Caco-2 (cell line): ENCODE measurements at regions not wholly inside any gene's neighbourhood (a gene's known extent, or its start where the extent isn't known, plus 50 kb on each side); places are given as distances from the start of the nearest gene placed in this dataset.

Source experiments
- BruUV-seq: library from RNA; stranded (reverse); fragments of 400-500 nt; replicated peaks from 2 replicates; lab custom pipeline; 2021; lab: Mats Ljungman, UMichigan
- CTCF ChIA-PET: fragments of 300-600 bp; sonication (Branson Sonifier 250); formaldehyde crosslinking; loops from one replicate; lab custom pipeline; 2022; ENCODE audit warnings: antibody characterized with exemption; lab: Charles Lee
- POLR2A ChIA-PET: fragments of 300-600 bp; sonication (Branson Sonifier 250); formaldehyde crosslinking; loops from one replicate; lab custom pipeline; 2022; ENCODE audit warnings: antibody characterized with exemption; lab: Charles Lee
- DNase-seq, 2 experiments: peaks; one replicate each; pipeline versions ENCODE4 v3.0.0 to v3.0.0-alpha.2; 2020 to 2022
- H3K27me3 ChIP-seq: replicated peaks from 2 replicates; pipeline ENCODE4 v1.6.0; 2011; ENCODE audit warnings: low read length; ENCODE audit not compliant: control insufficient read depth, insufficient read depth
- H3K36me3 ChIP-seq: 2 replicates; pipeline ENCODE4 v1.5.1; 2011; ENCODE audit warnings: low read length; ENCODE audit not compliant: control insufficient read depth, insufficient read depth
- H3K4me1 ChIP-seq: fragments of 250-450 bp; sonication (Bioruptor Pico); 2 replicates; pipeline ENCODE4 v1.5.1; 2020; ENCODE audit warnings: mild to moderate bottlenecking
- H3K4me3 ChIP-seq: 2 replicates; pipeline ENCODE4 v1.5.1; 2011; ENCODE audit warnings: low read depth, mild to moderate bottlenecking, control low read depth, low read length
- H3K9me3 ChIP-seq: fragments of 250-450 bp; sonication (Bioruptor Pico); 2 replicates; pipeline ENCODE4 v1.5.1; 2020; ENCODE audit warnings: mild to moderate bottlenecking, moderate library complexity
- H3K27ac Mint-ChIP-seq: one replicate; pipeline ENCODE4 v1.8.0; 2022; ENCODE audit warnings: mixed read lengths; ENCODE audit not compliant: unreplicated experiment
- H3K27me3 Mint-ChIP-seq: one replicate; pipeline ENCODE4 v1.8.0; 2022; ENCODE audit warnings: mixed read lengths; ENCODE audit not compliant: insufficient read depth, unreplicated experiment
- H3K36me3 Mint-ChIP-seq: one replicate; pipeline ENCODE4 v1.8.0; 2022; ENCODE audit warnings: mild to moderate bottlenecking, mixed read lengths; ENCODE audit not compliant: insufficient read depth, unreplicated experiment
- H3K4me1 Mint-ChIP-seq: one replicate; pipeline ENCODE4 v1.8.0; 2022; ENCODE audit warnings: low read depth, mixed read lengths; ENCODE audit not compliant: unreplicated experiment
- H3K4me3 Mint-ChIP-seq: one replicate; pipeline ENCODE4 v1.8.0; 2022; ENCODE audit warnings: mild to moderate bottlenecking, moderate library complexity, mixed read lengths; ENCODE audit not compliant: unreplicated experiment
- H3K9me3 Mint-ChIP-seq: one replicate; pipeline ENCODE4 v1.8.0; 2022; ENCODE audit warnings: mixed read lengths; ENCODE audit not compliant: unreplicated experiment
- CTCF ChIP-seq, 2 experiments: fragments of 200-600 bp in 1 of 2; IDR thresholded peaks; 1 replicate in 1 of 2; 2 replicates in 1 of 2; pipeline versions ENCODE4 v1.5.1 to v1.8.0; 2011 to 2022; ENCODE audit warnings: antibody characterized with exemption in 1 of 2, control low read depth in 1 of 2, inconsistent platforms in 1 of 2, low read depth in 1 of 2, low read length in 1 of 2, mild to moderate bottlenecking in 1 of 2, moderate library complexity in 1 of 2; ENCODE audit not compliant: insufficient read depth in 1 of 2, severe bottlenecking in 1 of 2, unreplicated experiment in 1 of 2
- intact Hi-C: fragments of 100-400 bp; cut with micrococcal nuclease; formaldehyde crosslinking; loops from one replicate; pipeline ENCODE4 v1.10.0; 2022; ENCODE audit not compliant: unreplicated experiment

- ChIA-PET POLR2A (no interaction called here), CTCF (no interaction called here)
- no peaks in the 10 kb centered on the region for H3K4me1 Mint-ChIP-seq
- H3K4me3 ChIP-seq = no peak overlapping the region
- intact Hi-C loops = no loop called here
- H3K27me3 Mint-ChIP-seq = peaks cover 9% of the 10 kb centered on the region
- no peak for DNase-seq
- no peak overlapping the region for H3K27ac Mint-ChIP-seq
- TF ChIP-seq CTCF (IDR thresholded peaks at IDR 0.05; ENCODE audit: insufficient read depth in 1 of 2, low read depth in 1 of 2, low read length in 1 of 2, severe bottlenecking in 1 of 2, unreplicated experiment in 1 of 2) = no peak
- no peak overlapping the region for H3K4me3 Mint-ChIP-seq
- H3K36me3 ChIP-seq = no peaks in the 10 kb centered on the region
- no peaks in the 10 kb centered on the region for H3K36me3 Mint-ChIP-seq
- no peaks in the 10 kb centered on the region for H3K4me1 ChIP-seq
- peaks cover 14% of the 10 kb centered on the region for H3K9me3 ChIP-seq
- BruUV-seq = no TSS peak
- H3K9me3 Mint-ChIP-seq = peaks cover 33% of the 10 kb centered on the region
- no peaks in the 10 kb centered on the region for H3K27me3 ChIP-seq
Measured at GRCh38 chr12:94025756-94026155, 122.6 kb upstream of the PLXNC1 start.

GRCh38 chr12:94026596-94026995, 121.8 kb upstream of the PLXNC1 start:
- H3K36me3 ChIP-seq = no peaks in the 10 kb centered on the region
- H3K4me3 Mint-ChIP-seq = no peak overlapping the region
- H3K27me3 Mint-ChIP-seq = peaks cover 7% of the 10 kb centered on the region
- no peaks in the 10 kb centered on the region for H3K4me1 Mint-ChIP-seq
- H3K4me1 ChIP-seq = no peaks in the 10 kb centered on the region
- TF ChIP-seq CTCF (IDR thresholded peaks at IDR 0.05; ENCODE audit: insufficient read depth in 1 of 2, low read depth in 1 of 2, low read length in 1 of 2, severe bottlenecking in 1 of 2, unreplicated experiment in 1 of 2) = no peak
- ChIA-PET POLR2A (no interaction called here), CTCF (no interaction called here)
- intact Hi-C loops = no loop called here
- H3K27ac Mint-ChIP-seq = no peak overlapping the region
- H3K27me3 ChIP-seq = no peaks in the 10 kb centered on the region
- no TSS peak for BruUV-seq
- no peak for DNase-seq
- peaks cover 14% of the 10 kb centered on the region for H3K9me3 ChIP-seq
- no peak overlapping the region for H3K4me3 ChIP-seq
- H3K36me3 Mint-ChIP-seq = no peaks in the 10 kb centered on the region
- peaks cover 24% of the 10 kb centered on the region for H3K9me3 Mint-ChIP-seq

GRCh38 chr12:94027561-94027960, 120.8 kb upstream of the PLXNC1 start:
- H3K9me3 Mint-ChIP-seq = peaks cover 15% of the 10 kb centered on the region
- peaks cover 14% of the 10 kb centered on the region for H3K9me3 ChIP-seq
- no peaks in the 10 kb centered on the region for H3K36me3 ChIP-seq
- TF ChIP-seq CTCF (IDR thresholded peaks at IDR 0.05; ENCODE audit: insufficient read depth in 1 of 2, low read depth in 1 of 2, low read length in 1 of 2, severe bottlenecking in 1 of 2, unreplicated experiment in 1 of 2) = no peak
- H3K4me3 ChIP-seq = no peak overlapping the region
- intact Hi-C loops = no loop called here
- ChIA-PET POLR2A (no interaction called here), CTCF (no interaction called here)
- H3K4me1 Mint-ChIP-seq = no peaks in the 10 kb centered on the region
- DNase-seq = no peak
- H3K4me1 ChIP-seq = no peaks in the 10 kb centered on the region
- H3K27me3 ChIP-seq = no peaks in the 10 kb centered on the region
- no peak overlapping the region for H3K4me3 Mint-ChIP-seq
- no peak overlapping the region for H3K27ac Mint-ChIP-seq
- no peaks in the 10 kb centered on the region for H3K36me3 Mint-ChIP-seq
- H3K27me3 Mint-ChIP-seq = peaks cover 7% of the 10 kb centered on the region
- no TSS peak for BruUV-seq
